ENCODE measurements at regions not wholly inside any gene's neighbourhood (a gene's known extent, or its start where the extent isn't known, plus 50 kb on each side); places are given as distances from the start of the nearest gene placed in this dataset.

DNA sequence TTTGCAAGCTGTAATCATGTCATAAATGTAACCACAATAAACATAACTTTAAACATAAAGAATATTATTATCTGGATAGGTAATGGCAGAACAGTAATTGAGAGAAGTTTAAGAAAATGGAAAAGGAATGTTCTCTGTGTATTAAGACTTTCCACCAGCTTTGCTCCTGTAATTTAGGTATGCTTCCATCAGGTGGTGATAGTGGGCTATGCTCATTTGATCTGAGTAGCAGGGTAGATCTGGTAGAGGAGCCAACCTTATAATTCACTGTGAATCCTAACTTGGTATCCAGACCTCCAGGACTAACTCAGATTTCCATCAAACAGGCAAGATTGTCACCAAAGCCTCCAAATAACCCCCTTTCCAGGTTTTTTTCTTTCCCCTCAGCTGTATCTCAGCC lies 137.9 kb upstream of the ZKSCAN2 start:
- H3K36me3 ChIP-seq (ENCODE audit: low read depth, missing control alignments): no peaks in the 10 kb centered on the region
- no peaks in the 10 kb centered on the region for H3K9me3 ChIP-seq
- no peaks in the 10 kb centered on the region for H3K27me3 ChIP-seq
- DNase-seq: no peak
- no peaks in the 10 kb centered on the region for H3K4me1 ChIP-seq
- TF ChIP-seq POLR2A (IDR thresholded peaks at IDR 0.05): no peak
- no peak for TF ChIP-seq CTCF (IDR thresholded peaks at IDR 0.05)
- no peak overlapping the region for H3K27ac ChIP-seq
- intact Hi-C loops (cut with DNase I; ENCODE audit: low total_unique reads): no loop called here
- no peak overlapping the region for H3K4me3 ChIP-seq

GRCh38 chr16:25390761-25391160 lies 133.1 kb upstream of the ZKSCAN2 start:
- no peak for DNase-seq
- Histone ChIP-seq H3K4me3 (no peak overlapping the region), H3K36me3 (ENCODE audit: low read depth, missing control alignments) (no peaks in the 10 kb centered on the region), H3K27ac (no peak overlapping the region), H3K27me3 (no peaks in the 10 kb centered on the region), H3K9me3 (no peaks in the 10 kb centered on the region), H3K4me1 (no peaks in the 10 kb centered on the region)
- intact Hi-C loops (cut with DNase I; ENCODE audit: low total_unique reads): no loop called here
- TF ChIP-seq CTCF (IDR thresholded peaks at IDR 0.05): no peak
- no peak for TF ChIP-seq POLR2A (IDR thresholded peaks at IDR 0.05)

DNA sequence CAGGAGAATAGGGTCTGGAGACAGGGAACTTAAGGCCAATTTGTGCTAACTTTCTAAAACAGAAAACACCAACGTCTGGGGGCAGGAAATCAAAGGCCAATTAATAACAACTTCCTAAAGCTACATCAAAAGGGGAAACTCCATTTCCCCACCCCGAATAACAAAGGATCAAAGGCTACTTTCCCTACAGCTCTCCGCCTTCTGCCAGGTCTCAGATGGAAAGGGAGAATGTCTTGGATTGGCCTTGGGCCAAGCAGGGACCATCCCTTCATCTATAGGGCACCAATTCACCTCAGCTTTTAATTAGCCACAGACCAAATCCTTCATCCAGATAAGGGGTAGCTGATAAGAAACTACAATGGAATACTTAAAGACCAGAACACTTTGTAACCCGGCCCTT lies 116.9 kb upstream of the ZKSCAN2 start:
- TF ChIP-seq POLR2A (IDR thresholded peaks at IDR 0.05): no peak
- TF ChIP-seq CTCF (IDR thresholded peaks at IDR 0.05): no peak
- no peaks in the 10 kb centered on the region for H3K9me3 ChIP-seq
- WGBS, 2 donors: 40 to 62% methylated on average over 4 of the region's 4 CpGs
- H3K27me3 ChIP-seq: no peaks in the 10 kb centered on the region
- no peak overlapping the region for H3K4me3 ChIP-seq
- no peaks in the 10 kb centered on the region for H3K36me3 ChIP-seq (ENCODE audit: low read depth, missing control alignments)
- intact Hi-C loops (cut with DNase I; ENCODE audit: low total_unique reads): no loop called here
- no peaks in the 10 kb centered on the region for H3K4me1 ChIP-seq
- DNase-seq: no peak
- H3K27ac ChIP-seq: no peak overlapping the region

- H3K27ac ChIP-seq: no peak overlapping the region
- DNase-seq: no peak
- 78 to 85% methylated on average over 2 of the region's 2 CpGs for WGBS, 2 donors
- no peak for TF ChIP-seq CTCF (IDR thresholded peaks at IDR 0.05)
- no peak for TF ChIP-seq POLR2A (IDR thresholded peaks at IDR 0.05)
- H3K36me3 ChIP-seq (ENCODE audit: low read depth, missing control alignments): no peaks in the 10 kb centered on the region
- no peaks in the 10 kb centered on the region for H3K27me3 ChIP-seq
- no peaks in the 10 kb centered on the region for H3K4me1 ChIP-seq
- no peak overlapping the region for H3K4me3 ChIP-seq
- intact Hi-C loops (cut with DNase I; ENCODE audit: low total_unique reads): no loop called here
- H3K9me3 ChIP-seq: no peaks in the 10 kb centered on the region
Measured at GRCh38 chr16:25372716-25373115, 115.1 kb upstream of the ZKSCAN2 start.

DNA sequence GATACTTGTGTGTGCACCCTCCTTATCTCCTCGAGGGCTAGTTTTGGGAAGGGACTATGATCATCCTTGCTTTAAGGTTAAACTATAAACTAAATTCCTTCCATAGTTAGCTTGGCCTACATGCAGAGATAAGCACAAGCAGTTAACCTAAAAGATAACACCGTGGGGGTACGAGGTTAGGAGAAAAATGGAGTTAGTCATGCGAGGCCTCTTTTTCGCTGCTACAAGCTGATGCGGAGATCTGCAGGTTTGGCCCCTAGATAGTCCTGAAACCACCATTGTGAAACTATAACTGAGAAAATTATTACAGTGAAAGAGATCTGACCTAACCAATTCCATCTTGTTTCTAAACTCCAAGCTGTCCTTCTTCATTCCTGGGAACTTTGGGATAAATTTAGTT lies 113.7 kb upstream of the ZKSCAN2 start:
- no peaks in the 10 kb centered on the region for H3K9me3 ChIP-seq
- WGBS, 2 donors: 61% methylated on average over 6 of the region's 6 CpGs
- no peaks in the 10 kb centered on the region for H3K36me3 ChIP-seq (ENCODE audit: low read depth, missing control alignments)
- H3K4me1 ChIP-seq: no peaks in the 10 kb centered on the region
- intact Hi-C loops (cut with DNase I; ENCODE audit: low total_unique reads): no loop called here
- no peak overlapping the region for H3K4me3 ChIP-seq
- no peak for DNase-seq
- TF ChIP-seq POLR2A (IDR thresholded peaks at IDR 0.05) (no peak), CTCF (IDR thresholded peaks at IDR 0.05) (no peak)
- H3K27me3 ChIP-seq: no peaks in the 10 kb centered on the region
- no peak overlapping the region for H3K27ac ChIP-seq
